Forelimb muscle (tissue), 1 donor: ENCODE measurements at regions not wholly inside any gene's neighbourhood (a gene's known extent, or its start where the extent isn't known, plus 50 kb on each side); places are given as distances from the start of the nearest gene placed in this dataset.
"Not testable (repeated sequence)": the region's sequence is repeated elsewhere in the genome, so short reads cannot be mapped to it uniquely, and the experiment has no call there.

Experiments
- DNase-seq: peaks from one replicate; pipeline ENCODE4 v3.0.0-alpha.2; 2013; ENCODE audit warnings: low read depth

GRCh38 chr18:54433368-54433767 lies 75.7 kb downstream of the C18orf54 start:
- no peak for DNase-seq

DNA sequence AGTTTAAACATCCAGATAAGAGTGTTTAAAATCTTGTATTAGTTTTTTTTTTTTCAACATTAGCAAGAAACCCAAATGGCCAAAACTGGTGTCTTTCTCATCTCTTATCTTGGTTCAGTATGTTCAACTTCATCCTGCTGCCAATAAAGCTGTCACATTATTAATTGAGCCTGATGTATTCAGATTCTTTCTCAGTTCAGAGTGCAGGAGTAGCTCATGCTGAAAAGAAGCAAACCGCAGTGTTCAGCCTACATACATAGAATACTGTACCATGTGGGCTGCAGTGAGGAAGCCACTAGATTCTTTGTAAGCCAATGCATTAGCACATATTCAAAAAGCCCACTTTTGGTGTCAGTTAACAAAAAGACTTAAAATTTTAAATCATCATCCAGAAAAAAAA lies 76.2 kb downstream of the C18orf54 start:
- DNase-seq: no peak

- DNase-seq: no peak
Observed at GRCh38 chr18:54434453-54434852, 76.7 kb downstream of the C18orf54 start.

DNA sequence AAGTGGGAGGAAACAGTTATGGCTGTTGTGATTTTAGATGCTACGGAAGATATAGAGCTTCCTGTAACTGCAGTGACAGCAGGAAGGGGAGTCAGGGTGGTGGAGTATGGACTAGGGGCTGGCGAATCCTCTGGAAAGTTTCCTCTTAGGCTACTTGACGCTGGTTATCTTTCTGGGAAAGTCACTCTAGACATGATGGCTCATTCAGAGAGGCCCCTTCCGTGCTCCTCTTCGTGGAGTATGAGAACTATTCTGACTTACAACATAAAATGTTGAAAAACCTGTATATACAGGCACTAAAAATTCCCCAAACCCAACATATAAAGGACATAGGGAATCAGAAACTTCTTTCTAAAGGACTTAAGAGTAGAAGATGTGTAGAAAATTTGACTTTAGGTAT lies 78.8 kb downstream of the C18orf54 start:
- no peak for DNase-seq

DNA sequence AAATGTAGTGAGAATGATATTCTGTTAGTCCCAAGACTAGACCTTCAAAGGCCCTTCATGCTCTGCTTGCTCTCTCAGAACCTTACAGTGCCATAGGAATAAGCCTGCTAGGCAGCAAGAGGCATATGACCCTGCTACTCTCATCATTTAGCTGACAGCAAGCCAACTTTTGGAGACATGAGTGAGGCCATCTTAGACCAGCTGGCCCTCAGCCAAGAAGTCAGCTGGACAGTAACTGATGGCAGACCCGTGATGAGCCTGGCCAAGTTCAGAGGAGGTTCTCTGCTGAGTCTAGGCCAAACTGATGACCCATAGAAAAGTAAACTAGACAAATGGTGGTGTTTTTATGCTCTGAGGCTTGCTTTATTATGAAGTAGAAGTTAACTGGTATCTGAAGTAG lies 82.6 kb downstream of the C18orf54 start:
- no peak for DNase-seq

DNA sequence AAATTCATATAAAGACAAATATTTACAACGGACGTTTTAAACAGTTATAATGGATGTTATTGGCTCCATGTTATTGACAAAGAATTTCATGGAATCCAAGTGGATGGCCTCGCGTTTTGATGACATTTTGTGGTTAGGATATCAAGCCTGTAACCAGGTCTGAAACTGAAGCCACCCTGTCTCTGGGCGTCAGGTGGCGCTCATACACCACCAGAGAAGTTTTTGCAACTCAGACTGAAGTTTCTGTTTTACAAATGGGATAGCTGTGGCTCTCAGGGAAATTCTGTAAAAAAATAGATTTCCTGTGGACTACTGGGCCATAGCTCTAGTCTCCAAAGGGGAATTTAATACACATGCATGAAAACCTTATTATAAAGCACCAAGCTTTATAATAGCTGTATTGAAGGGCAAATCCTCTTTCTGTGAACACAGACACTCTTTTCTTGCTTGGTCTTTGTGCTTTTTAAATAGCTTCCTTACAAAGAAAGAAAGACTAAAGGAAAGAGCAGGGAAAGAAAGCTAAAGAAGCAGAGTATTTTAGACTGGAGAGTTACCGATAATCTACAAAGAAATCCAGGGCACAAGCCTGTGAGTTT lies 86.7 kb downstream of the C18orf54 start:
- peak; percentile 17 for DNase-seq

GRCh38 chr18:54453996-54454395 lies 96.3 kb downstream of the C18orf54 start:
- no peak for DNase-seq

DNA sequence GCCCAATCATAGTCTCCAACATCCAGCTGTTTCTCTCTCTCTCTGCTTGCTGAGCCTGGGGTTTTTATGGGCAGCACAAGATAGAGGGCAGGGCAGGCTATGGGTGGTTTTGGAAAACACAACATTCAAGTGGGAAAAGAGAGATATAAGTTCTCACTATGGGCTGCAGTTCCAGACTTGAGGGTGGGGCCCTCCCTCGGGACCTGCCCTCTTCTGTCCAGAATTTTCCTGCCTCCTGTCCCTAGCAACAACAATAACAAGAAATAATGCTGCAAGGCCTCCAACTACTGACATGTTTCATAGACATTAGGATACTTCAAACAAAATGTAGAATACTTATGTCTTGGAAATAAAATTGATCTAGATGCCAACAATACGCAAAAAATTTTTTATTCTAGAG lies 107.8 kb downstream of the C18orf54 start:
- DNase-seq: no peak

GRCh38 chr18:54466248-54467005 lies 108.7 kb downstream of the C18orf54 start:
- no peak for DNase-seq

DNA sequence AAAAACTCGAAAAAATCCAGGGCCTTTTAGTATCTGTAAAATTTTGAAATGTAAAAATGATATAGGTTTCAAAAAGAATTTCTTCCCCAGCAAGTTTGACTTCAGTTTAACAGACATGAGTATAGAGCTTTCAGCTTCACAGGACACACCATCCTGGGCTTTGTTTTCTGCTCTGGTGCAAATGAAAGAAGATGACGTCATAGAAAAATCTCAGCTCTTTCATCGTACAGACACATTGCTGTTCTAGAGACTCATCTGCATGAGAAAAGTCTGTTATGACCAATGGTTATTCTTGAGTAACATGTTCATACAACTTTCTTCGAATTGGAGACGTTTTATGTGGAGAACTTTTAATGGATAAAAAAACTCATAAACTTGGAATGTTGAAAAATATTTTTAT lies 111.7 kb upstream of the DYNAP start:
- DNase-seq: no peak

GRCh38 chr18:54480616-54481015 lies 110.4 kb upstream of the DYNAP start:
- no peak for DNase-seq

- DNase-seq: not testable (repeated sequence)
Observed at GRCh38 chr18:54502451-54502850, 88.6 kb upstream of the DYNAP start.

DNA sequence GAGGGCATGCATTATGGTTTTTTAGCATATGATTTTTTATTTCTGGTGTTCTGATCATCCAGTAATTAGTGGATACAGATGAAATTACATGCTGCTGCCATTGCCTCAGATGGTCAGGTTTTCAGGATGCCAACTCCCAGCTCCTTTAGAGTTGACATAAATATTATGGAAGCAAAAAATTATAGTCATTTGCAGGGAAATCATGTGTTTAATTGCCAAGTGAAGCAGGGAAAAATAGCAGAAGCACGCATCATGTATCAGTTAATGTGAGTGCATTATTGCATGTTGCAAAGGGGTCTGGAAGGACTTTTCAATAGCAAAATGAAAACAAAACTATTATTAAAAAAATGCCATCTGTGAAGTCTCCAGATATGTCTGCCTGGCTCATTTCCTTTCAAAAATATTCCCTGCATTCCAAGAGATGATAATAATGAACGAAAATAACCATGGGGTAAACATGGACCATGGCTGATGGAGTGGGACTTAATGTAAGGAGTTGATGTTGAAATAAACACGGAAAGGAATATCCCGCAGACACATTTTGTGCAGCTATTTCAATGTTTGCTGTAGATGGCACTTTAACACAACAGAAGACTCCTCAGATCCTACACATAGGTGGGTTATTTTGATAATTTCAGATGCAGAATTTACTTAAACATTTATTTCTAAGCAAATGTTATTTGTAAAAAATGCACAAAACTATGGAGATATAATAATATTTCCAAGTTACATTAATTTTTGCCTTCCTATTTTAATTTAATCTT lies 87.7 kb upstream of the DYNAP start:
- DNase-seq: no peak

- DNase-seq: no peak
Observed at GRCh38 chr18:54506516-54507261, 84.4 kb upstream of the DYNAP start.

DNA sequence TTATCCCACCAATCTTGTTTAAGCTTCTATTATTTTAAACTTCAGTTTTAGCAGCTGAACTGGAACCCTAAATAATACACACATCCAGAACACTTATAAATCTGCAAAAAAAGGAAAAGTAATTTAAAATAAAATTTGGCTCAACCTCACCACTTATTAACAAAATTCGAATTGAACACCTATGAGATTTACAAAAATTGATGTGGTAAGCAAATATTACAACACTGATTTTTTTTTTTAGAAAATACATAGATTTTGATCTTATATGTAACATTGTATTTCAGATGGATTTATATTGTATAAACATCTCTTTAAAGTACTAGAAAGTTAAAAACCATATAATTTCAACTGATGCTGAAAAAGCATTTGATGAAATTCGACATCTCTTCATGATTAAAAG lies 81.3 kb upstream of the DYNAP start:
- no peak for DNase-seq

GRCh38 chr18:54515149-54515548 lies 75.9 kb upstream of the DYNAP start:
- no peak for DNase-seq

- no peak for DNase-seq
Observed at GRCh38 chr18:54517521-54517920, 73.5 kb upstream of the DYNAP start.

DNA sequence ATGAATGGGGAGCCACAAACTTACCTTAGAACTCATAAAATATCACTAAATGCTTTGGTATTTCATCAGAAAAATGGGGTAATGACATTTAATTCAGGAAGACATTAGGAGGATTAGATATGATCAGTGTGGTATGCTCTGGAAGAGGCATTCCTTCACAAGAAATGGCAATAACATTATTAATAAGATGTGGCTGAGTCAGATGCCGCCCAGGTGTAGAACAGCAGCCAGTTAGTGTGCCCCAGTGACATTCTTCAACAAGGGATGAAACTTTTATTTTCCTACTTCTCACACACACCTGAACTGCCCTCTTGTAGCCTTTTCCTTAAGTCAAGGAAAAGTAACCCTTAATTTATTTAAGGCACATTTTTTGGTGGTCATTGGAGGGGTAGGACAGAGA lies 69.2 kb upstream of the DYNAP start:
- no peak for DNase-seq

GRCh38 chr18:54528942-54529376 lies 62.1 kb upstream of the DYNAP start:
- DNase-seq: no peak

GRCh38 chr18:54529444-54529843 lies 61.6 kb upstream of the DYNAP start:
- DNase-seq: no peak

DNA sequence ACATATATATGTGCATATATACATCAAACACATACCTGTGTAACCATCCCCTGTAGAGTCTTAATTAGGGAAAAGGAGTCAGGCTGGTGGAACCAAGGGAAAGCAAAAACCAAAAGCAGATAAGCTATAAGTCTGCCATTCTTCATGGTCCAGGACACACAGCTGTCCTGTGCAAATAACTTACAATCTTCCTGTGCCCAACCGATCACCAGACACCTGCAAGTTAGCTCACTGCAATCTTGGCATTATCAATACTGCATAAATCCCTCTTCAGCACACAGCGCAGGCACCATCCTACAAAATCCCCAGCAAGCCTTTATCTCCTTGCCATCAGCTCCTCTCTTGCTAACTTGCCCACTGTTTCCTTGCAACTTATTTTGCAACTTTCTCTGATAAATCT lies 60.8 kb upstream of the DYNAP start:
- DNase-seq: no peak

DNA sequence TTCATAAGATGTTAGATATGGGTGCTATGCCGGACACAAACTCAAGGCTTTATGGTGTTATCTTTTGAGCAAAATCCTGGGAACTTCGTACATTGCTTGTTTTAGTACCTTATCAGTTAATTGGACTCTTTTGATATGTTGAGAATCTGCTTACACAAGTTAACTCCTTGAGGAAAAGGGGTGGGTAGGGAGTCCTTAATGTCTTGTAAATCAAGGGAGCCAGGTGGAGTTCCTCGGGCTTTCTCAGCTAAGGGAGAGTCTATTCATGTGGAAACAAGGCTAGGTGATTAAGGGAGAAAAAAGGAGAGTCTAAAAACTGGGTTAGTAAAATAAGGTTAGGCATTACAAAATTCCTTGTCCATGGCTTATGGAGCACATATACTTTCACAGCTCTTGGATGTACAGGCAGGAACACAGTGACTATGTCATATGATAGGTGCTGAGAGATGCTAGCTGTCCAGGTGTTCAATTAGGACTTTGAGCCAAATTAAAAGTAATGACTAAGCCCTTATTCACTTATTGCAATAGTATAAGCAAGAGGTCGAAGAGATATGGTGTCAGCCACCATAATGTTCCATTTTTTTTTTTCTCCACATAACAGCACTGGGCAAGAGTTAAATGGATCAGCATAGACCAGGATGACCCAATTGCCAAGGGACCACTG lies 59.5 kb upstream of the DYNAP start:
- DNase-seq: no peak
